ENCODE measurements at regions not wholly inside any gene's neighbourhood (a gene's known extent, or its start where the extent isn't known, plus 50 kb on each side); places are given as distances from the start of the nearest gene placed in this dataset.

DNA sequence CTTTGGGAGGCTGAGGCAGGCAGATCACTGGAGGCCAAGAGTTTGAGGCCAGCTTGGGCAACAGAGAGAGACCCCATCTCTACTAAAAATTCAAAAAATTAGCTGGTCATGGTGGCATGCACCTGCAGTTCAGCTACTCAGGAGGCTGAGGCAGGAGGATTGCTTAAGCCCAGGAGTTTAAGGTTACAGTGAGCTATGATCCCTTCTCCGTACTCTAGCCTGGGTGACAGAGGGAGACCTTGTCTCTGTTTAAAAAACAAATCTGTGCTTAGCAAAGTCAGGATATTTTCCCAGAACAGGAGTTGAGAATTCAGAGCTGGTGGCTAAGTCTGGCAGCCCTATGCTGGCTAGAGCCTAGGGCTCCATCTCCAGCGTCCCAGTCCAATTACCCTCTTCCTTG, 142.9 kb upstream of the PZP start:
- ChIA-PET CTCF (interaction anchor here (0.6 kb wide), 1 partner anchor 570 kb away, joined by 3 read pairs; no protein-coding TSS in a partner anchor), POLR2A (ENCODE audit: low non-redundant PET) (no interaction called here)
- DNase-seq (ENCODE audit: low spot score), result no peak
- no peak for TF ChIP-seq CTCF (conservative IDR thresholded peaks at IDR 0.05; ENCODE audit: low read depth)
- H3K27ac ChIP-seq, result no peak overlapping the region

DNA sequence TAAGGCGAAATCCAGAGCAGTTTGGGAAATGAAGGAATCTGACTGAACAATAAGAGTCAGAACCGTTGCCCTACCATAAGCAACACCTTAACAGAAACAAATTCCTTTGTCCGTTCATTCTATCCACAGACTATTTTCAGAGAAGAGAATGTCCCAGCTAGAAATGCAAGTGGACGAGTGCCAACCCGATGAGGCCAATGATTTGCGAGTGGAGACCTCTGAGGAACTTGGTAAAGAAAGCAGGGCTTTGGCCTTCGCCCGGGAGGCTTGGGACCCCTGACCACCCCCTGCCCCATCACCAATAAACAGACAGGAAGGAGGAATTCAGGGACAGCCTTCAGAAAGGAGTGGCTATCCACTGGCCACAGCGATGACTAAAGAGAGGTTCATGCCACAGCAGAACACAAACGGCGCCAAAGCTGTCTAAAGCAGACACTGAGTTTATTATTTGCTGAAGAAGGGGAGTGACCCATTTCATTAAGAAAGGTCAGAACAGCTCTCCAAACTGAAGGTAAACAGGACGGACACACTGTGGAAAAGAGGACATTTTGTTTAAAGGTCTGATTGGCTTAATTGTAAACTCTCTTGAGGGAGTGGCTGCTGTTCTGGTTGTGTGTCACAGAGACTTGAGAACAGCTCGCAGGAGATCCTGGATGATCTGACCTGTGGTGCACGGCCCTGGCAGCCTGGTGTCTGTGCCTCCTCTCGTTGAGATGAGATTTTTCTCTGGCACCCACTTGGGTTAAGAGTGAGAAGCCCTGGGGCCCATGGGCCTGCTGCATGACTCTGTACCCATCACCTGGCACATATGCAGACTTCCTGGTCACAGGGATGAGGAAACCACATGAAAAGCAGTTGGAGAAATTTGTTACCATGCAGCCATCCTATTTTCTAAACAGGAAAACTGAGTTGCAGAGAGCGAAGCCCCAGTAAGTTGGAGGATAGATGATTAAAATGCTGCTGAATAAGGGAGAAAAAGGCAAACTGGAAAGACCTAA, 142.0 kb upstream of the PZP start:
- no peak for TF ChIP-seq CTCF (conservative IDR thresholded peaks at IDR 0.05; ENCODE audit: low read depth)
- ChIA-PET CTCF (no interaction called here), POLR2A (ENCODE audit: low non-redundant PET) (no interaction called here)
- no peak for DNase-seq (ENCODE audit: low spot score)
- H3K27ac ChIP-seq, result no peak overlapping the region; the same call in 1 of the 2 replicates

DNA sequence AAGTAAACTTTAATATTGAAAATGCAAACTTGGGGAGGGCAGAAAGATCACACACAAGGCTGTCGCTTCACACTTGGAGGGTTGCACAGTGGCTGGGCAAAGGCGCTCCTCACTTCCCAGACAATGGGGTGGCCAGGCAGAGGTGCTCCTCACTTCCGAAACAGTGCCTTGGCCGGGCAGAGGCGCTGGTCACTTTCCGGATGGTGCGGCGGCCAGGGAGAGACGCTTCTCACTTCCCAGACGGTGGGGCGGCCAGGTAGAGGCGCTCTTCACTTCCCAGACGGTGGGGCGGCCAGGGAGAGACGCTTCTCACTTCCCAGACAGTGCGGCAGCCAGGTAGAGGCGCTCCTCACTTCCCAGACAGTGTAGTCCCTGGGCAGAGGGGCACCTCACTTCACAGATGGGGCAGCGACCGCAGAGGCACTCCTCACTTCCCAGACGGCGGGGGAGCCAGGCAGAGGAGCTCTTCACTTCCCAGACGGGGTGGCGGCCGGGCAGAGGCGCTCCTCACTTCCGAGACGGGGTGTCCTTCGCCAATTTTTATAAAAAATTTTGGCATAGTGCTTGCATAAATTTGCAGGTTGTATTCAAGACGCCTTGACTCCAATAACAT, 140.8 kb upstream of the PZP start:
- CTCF ChIA-PET, result no interaction called here
- TF ChIP-seq CTCF (conservative IDR thresholded peaks at IDR 0.05; ENCODE audit: low read depth), result no peak

GRCh38 chr12:9347328-9348127, 139.3 kb upstream of the PZP start:
- peak; percentile 67 for DNase-seq (ENCODE audit: low spot score)
- ChIA-PET CTCF (interaction anchor here (0.7 kb wide), 1 partner anchor 102 kb away, joined by 3 read pairs; no protein-coding TSS in a partner anchor), POLR2A (ENCODE audit: low non-redundant PET) (no interaction called here)
- H3K27ac ChIP-seq, result no peak overlapping the region
- TF ChIP-seq CTCF (conservative IDR thresholded peaks at IDR 0.05; ENCODE audit: low read depth), result no peak

More for the DNA sequence above, 140.8 kb upstream of the PZP start:
- no peak overlapping the region for H3K27ac ChIP-seq
- no peak for DNase-seq (ENCODE audit: low spot score)
- POLR2A ChIA-PET (ENCODE audit: low non-redundant PET), result no interaction called here

DNA sequence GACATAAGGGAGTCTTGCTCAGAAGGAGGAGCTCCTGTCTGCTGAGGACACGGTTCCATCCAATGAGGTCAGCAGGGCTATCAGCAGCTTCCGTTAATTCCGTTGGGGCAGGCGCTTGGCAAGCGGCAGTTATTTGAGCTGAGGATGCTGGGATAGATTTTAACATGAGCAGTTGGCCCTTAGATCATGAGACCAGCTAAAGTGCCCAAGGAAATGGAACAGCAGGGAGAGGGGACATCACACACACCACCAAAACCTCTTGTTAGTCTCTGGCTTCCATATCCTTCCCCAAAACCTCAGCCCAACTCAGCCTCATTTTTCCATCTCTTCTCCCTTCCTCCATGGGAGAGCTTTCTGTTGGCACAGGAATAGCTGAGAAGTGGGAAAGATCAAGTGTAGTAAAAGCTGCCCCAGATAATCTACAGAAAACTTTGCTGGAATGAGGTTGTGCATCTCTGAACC, 138.7 kb upstream of the PZP start:
- ChIA-PET POLR2A (ENCODE audit: low non-redundant PET) (no interaction called here), CTCF (interaction anchor here (0.7 kb wide), 1 partner anchor 103 kb away, joined by 3 read pairs; no protein-coding TSS in a partner anchor)

More for the DNA sequence above, 138.7 kb upstream of the PZP start:
- peak overlapping the region; percentile 60 for H3K27ac ChIP-seq
- no peak for DNase-seq (ENCODE audit: low spot score)
- no peak for TF ChIP-seq CTCF (conservative IDR thresholded peaks at IDR 0.05; ENCODE audit: low read depth)

All from RWPE1 (cell line).